Breast epithelium (tissue), 4 donors: ENCODE measurements at regions not wholly inside any gene's neighbourhood (a gene's known extent, or its start where the extent isn't known, plus 50 kb on each side); places are given as distances from the start of the nearest gene placed in this dataset.

Experiments used
- DNase-seq, 2 donors: peaks; one replicate each; pipeline ENCODE4 v3.0.0-alpha.2; 2019; ENCODE audit warnings: low spot score in 2 of 2
- H3K27ac ChIP-seq, 2 donors: fragments of 200-600 bp; sonication (generic) in 1 of 2; one replicate each; pipeline ENCODE4 v1.5.1; 2016 to 2019; ENCODE audit warnings: mild to moderate bottlenecking in 1 of 2
- H3K27me3 ChIP-seq, 2 donors: fragments of 200-600 bp; sonication (generic) in 1 of 2; one replicate each; pipeline versions ENCODE4 v1.5.1 to v1.6.0; 2017 to 2019; ENCODE audit warnings: control low read depth in 1 of 2, mild to moderate bottlenecking in 1 of 2
- H3K36me3 ChIP-seq: fragments of 200-600 bp; one replicate; pipeline ENCODE4 v1.5.1; 2019
- H3K4me1 ChIP-seq, 2 donors: fragments of 200-600 bp; sonication (generic); one replicate each; pipeline ENCODE4 v1.5.1; 2016 to 2019; ENCODE audit warnings: control low read depth in 1 of 2
- H3K4me3 ChIP-seq, 3 donors: fragments of 200-600 bp; sonication (generic); 1 replicate in 2 of 3; 2 replicates in 1 of 3; pipeline ENCODE4 v1.5.1; 2016 to 2019; ENCODE audit warnings: mild to moderate bottlenecking in 3 of 3, moderate library complexity in 2 of 3
- H3K9me3 ChIP-seq, 2 donors: fragments of 200-600 bp; sonication (generic) in 1 of 2; one replicate each; pipeline ENCODE4 v1.5.1; 2016 to 2019; ENCODE audit warnings: control low read depth in 1 of 2
- CTCF ChIP-seq, 3 donors: fragments of 450-650 bp; IDR thresholded peaks; one replicate each; pipeline ENCODE4 v1.5.1; 2016 to 2017; ENCODE audit warnings: antibody characterized with exemption in 3 of 3, mild to moderate bottlenecking in 3 of 3, moderate library complexity in 3 of 3
- POLR2A ChIP-seq: fragments of 450-650 bp; IDR thresholded peaks from one replicate; pipeline ENCODE4 v1.6.1; 2016; ENCODE audit warnings: antibody characterized with exemption, mild to moderate bottlenecking, moderate library complexity
- POLR2AphosphoS5 ChIP-seq, 3 donors: sonication (generic); formaldehyde crosslinking; IDR thresholded peaks; one replicate each; pipeline ENCODE4 v1.6.1; 2017; ENCODE audit warnings: antibody characterized with exemption in 3 of 3
- intact Hi-C: fragments of 100-400 bp; cut with DNase I; formaldehyde crosslinking; loops from one replicate; pipeline ENCODE4 v1.15.1; 2023; ENCODE audit warnings: low total_unique reads

GRCh38 chr20:17010181-17010580, 216.7 kb upstream of the PCSK2 start:
- no peak overlapping the region for H3K4me3 ChIP-seq
- TF ChIP-seq POLR2AphosphoS5 (IDR thresholded peaks at IDR 0.05) (no peak), CTCF (IDR thresholded peaks at IDR 0.05) (no peak), POLR2A (no peak)
- DNase-seq = no peak
- intact Hi-C loops = no loop called here
- H3K4me1 ChIP-seq = no peaks in the 10 kb centered on the region
- H3K27me3 ChIP-seq = peaks cover 0 to 6% of the 10 kb centered on the region in 2 donors
- H3K36me3 ChIP-seq = no peaks in the 10 kb centered on the region
- H3K9me3 ChIP-seq = no peaks in the 10 kb centered on the region
- no peak overlapping the region for H3K27ac ChIP-seq

GRCh38 chr20:17012546-17013226, 214.2 kb upstream of the PCSK2 start:
- Histone ChIP-seq H3K27me3 (peaks cover 0 to 6% of the 10 kb centered on the region in 2 donors), H3K27ac (no peak overlapping the region), H3K4me1 (no peaks in the 10 kb centered on the region), H3K4me3 (no peak overlapping the region), H3K36me3 (no peaks in the 10 kb centered on the region), H3K9me3 (no peaks in the 10 kb centered on the region)
- DNase-seq = no peak
- TF ChIP-seq CTCF (IDR thresholded peaks at IDR 0.05) (no peak), POLR2A (no peak), POLR2AphosphoS5 (IDR thresholded peaks at IDR 0.05) (no peak)
- intact Hi-C loops = no loop called here

- Histone ChIP-seq H3K27me3 (peaks cover 0 to 6% of the 10 kb centered on the region in 2 donors), H3K36me3 (no peaks in the 10 kb centered on the region), H3K4me3 (no peak overlapping the region), H3K27ac (no peak overlapping the region), H3K4me1 (no peaks in the 10 kb centered on the region), H3K9me3 (no peaks in the 10 kb centered on the region)
- TF ChIP-seq POLR2AphosphoS5 (IDR thresholded peaks at IDR 0.05) = no peak
- TF ChIP-seq POLR2A = no peak
- TF ChIP-seq CTCF (IDR thresholded peaks at IDR 0.05) = no peak
- intact Hi-C loops = no loop called here
- DNase-seq = no peak
Measured at GRCh38 chr20:17014217-17014616, 212.6 kb upstream of the PCSK2 start.

GRCh38 chr20:17014756-17015366, 212.0 kb upstream of the PCSK2 start:
- TF ChIP-seq CTCF (IDR thresholded peaks at IDR 0.05) = no peak
- no peak for TF ChIP-seq POLR2A
- no peak for TF ChIP-seq POLR2AphosphoS5 (IDR thresholded peaks at IDR 0.05)
- DNase-seq = no peak
- intact Hi-C loops = no loop called here
- H3K27ac ChIP-seq = no peak overlapping the region
- H3K4me1 ChIP-seq = no peaks in the 10 kb centered on the region
- peaks cover 0 to 6% of the 10 kb centered on the region in 2 donors for H3K27me3 ChIP-seq
- no peaks in the 10 kb centered on the region for H3K36me3 ChIP-seq
- H3K4me3 ChIP-seq = no peak overlapping the region
- H3K9me3 ChIP-seq = no peaks in the 10 kb centered on the region

GRCh38 chr20:17017232-17017631, 209.6 kb upstream of the PCSK2 start:
- H3K36me3 ChIP-seq = no peaks in the 10 kb centered on the region
- intact Hi-C loops = no loop called here
- H3K4me1 ChIP-seq = no peaks in the 10 kb centered on the region
- no peak for TF ChIP-seq POLR2AphosphoS5 (IDR thresholded peaks at IDR 0.05)
- no peak for TF ChIP-seq CTCF (IDR thresholded peaks at IDR 0.05)
- TF ChIP-seq POLR2A = no peak
- DNase-seq = no peak
- H3K27me3 ChIP-seq = no peaks in the 10 kb centered on the region
- no peak overlapping the region for H3K27ac ChIP-seq
- H3K4me3 ChIP-seq = no peak overlapping the region
- no peaks in the 10 kb centered on the region for H3K9me3 ChIP-seq
